Liver (tissue), 8 donors: ENCODE measurements at regions not wholly inside any gene's neighbourhood (a gene's known extent, or its start where the extent isn't known, plus 50 kb on each side); places are given as distances from the start of the nearest gene placed in this dataset.
"Not testable (repeated sequence)": the region's sequence is repeated elsewhere in the genome, so short reads cannot be mapped to it uniquely, and the experiment has no call there.

Source experiments
- DNase-seq: peaks from one replicate; pipeline ENCODE4 v3.0.0-alpha.2; 2017; ENCODE audit warnings: low spot score
- H3K27ac ChIP-seq, 2 donors: one replicate each; pipeline ENCODE4 v1.7.0; 2013; ENCODE audit warnings: inconsistent platforms in 2 of 2, low read length in 2 of 2, control low read depth in 1 of 2, low read depth in 1 of 2, mild to moderate bottlenecking in 1 of 2
- H3K27me3 ChIP-seq, 4 donors: one replicate each; pipeline versions ENCODE4 v1.6.1 to v1.7.0; 2013; ENCODE audit warnings: low read length in 3 of 4, inconsistent platforms in 1 of 4, mild to moderate bottlenecking in 1 of 4, moderate library complexity in 1 of 4; ENCODE audit not compliant: control insufficient read depth in 4 of 4, insufficient read depth in 4 of 4
- H3K36me3 ChIP-seq, 4 donors: one replicate each; pipeline versions ENCODE4 v1.6.1 to v1.7.0; 2013; ENCODE audit warnings: low read length in 3 of 4, mild to moderate bottlenecking in 3 of 4, low read depth in 1 of 4, moderate library complexity in 1 of 4; ENCODE audit not compliant: control insufficient read depth in 4 of 4, insufficient read depth in 3 of 4
- H3K4me1 ChIP-seq, 4 donors: one replicate each; pipeline versions ENCODE4 v1.6.1 to v1.7.0; 2013; ENCODE audit warnings: low read length in 3 of 4, mild to moderate bottlenecking in 3 of 4, moderate library complexity in 1 of 4; ENCODE audit not compliant: control insufficient read depth in 4 of 4, insufficient read depth in 4 of 4
- H3K4me3 ChIP-seq, 3 donors: one replicate each; pipeline versions ENCODE4 v1.6.1 to v1.7.0; 2013; ENCODE audit warnings: low read length in 3 of 3, control low read depth in 1 of 3, low read depth in 1 of 3, mild to moderate bottlenecking in 1 of 3
- H3K9ac ChIP-seq, 2 donors: one replicate each; pipeline ENCODE4 v1.7.0; 2013; ENCODE audit warnings: low read length in 2 of 2, mild to moderate bottlenecking in 2 of 2, moderate library complexity in 2 of 2, control low read depth in 1 of 2, low read depth in 1 of 2
- H3K9me3 ChIP-seq, 4 donors: one replicate each; pipeline versions ENCODE4 v1.6.1 to v1.7.0; 2013; ENCODE audit warnings: low read length in 3 of 4; ENCODE audit not compliant: control insufficient read depth in 4 of 4
- EGR1 ChIP-seq, 2 donors: IDR thresholded peaks; 2 replicates each; pipeline ENCODE4 v1.6.1; 2016 to 2018; ENCODE audit warnings: antibody characterized with exemption in 2 of 2, low read depth in 2 of 2
- FOXA1 ChIP-seq: IDR thresholded peaks from 2 replicates; pipeline ENCODE4 v1.6.1; 2016; ENCODE audit warnings: antibody characterized with exemption
- FOXA2 ChIP-seq: IDR thresholded peaks from 2 replicates; pipeline ENCODE4 v1.6.1; 2016; ENCODE audit warnings: antibody characterized with exemption
- GABPA ChIP-seq, 2 donors: IDR thresholded peaks in 1 of 2; conservative IDR thresholded peaks in 1 of 2; 2 replicates each; pipeline ENCODE4 v1.6.1; 2016; ENCODE audit warnings: antibody characterized with exemption in 2 of 2, mild to moderate bottlenecking in 1 of 2, moderate library complexity in 1 of 2
- HNF4A ChIP-seq, 2 donors: conservative IDR thresholded peaks; 2 replicates each; pipeline ENCODE4 v1.6.1; 2016; ENCODE audit warnings: antibody characterized with exemption in 2 of 2, mild to moderate bottlenecking in 2 of 2
- HNF4G ChIP-seq: IDR thresholded peaks from 2 replicates; pipeline ENCODE4 v1.6.1; 2016; ENCODE audit warnings: antibody characterized with exemption
- JUND ChIP-seq, 2 donors: IDR thresholded peaks; 2 replicates each; pipeline ENCODE4 v1.6.1; 2016; ENCODE audit warnings: antibody characterized with exemption in 2 of 2
- NR2F2 ChIP-seq: IDR thresholded peaks from 2 replicates; pipeline ENCODE4 v1.6.1; 2016; ENCODE audit warnings: antibody characterized with exemption
- RAD21 ChIP-seq, 2 donors: IDR thresholded peaks; 2 replicates each; pipeline ENCODE4 v1.6.1; 2016; ENCODE audit warnings: antibody characterized with exemption in 2 of 2, mild to moderate bottlenecking in 2 of 2
- RXRA ChIP-seq, 2 donors: IDR thresholded peaks; 2 replicates each; pipeline ENCODE4 v1.6.1; 2017 to 2018; ENCODE audit warnings: antibody characterized with exemption in 2 of 2, mild to moderate bottlenecking in 1 of 2
- SP1 ChIP-seq: IDR thresholded peaks from 2 replicates; pipeline ENCODE4 v1.6.1; 2018; ENCODE audit warnings: antibody characterized with exemption, mild to moderate bottlenecking
- TAF1 ChIP-seq: conservative IDR thresholded peaks from 2 replicates; pipeline ENCODE4 v1.6.1; 2016; ENCODE audit warnings: antibody characterized with exemption, mild to moderate bottlenecking
- YY1 ChIP-seq: IDR thresholded peaks from 2 replicates; pipeline ENCODE4 v1.6.1; 2016; ENCODE audit warnings: antibody characterized with exemption, mild to moderate bottlenecking
- WGBS: extraction: QIAGEN DNeasy Blood & Tissue Kit; methylation state at CpG from one replicate; pipeline ENCODE4 v1.1.7; 2013; 5-methylcytosine and 5-hydroxymethylcytosine counted together
- TF ChIP-seq, protein P1 (sequence below): fragments of 150-350 bp; IDR thresholded peaks from 2 replicates; pipeline ENCODE4 v1.5.1; 2017; ENCODE audit warnings: improper control_type of control experiment, low read depth, low read length; ENCODE audit not compliant: missing input control
- TF ChIP-seq, protein P2 (sequence below): IDR thresholded peaks from 2 replicates; pipeline ENCODE4 v1.6.1; 2016; ENCODE audit warnings: antibody characterized with exemption, mild to moderate bottlenecking
- TF ChIP-seq, protein P3 (sequence below): IDR thresholded peaks from 2 replicates; pipeline ENCODE4 v1.6.1; 2016; ENCODE audit warnings: antibody characterized with exemption
- TF ChIP-seq, protein P4 (sequence below): IDR thresholded peaks from 2 replicates; pipeline ENCODE4 v1.6.1; 2016; ENCODE audit warnings: antibody characterized with exemption
- TF ChIP-seq, protein P5 (sequence below): IDR thresholded peaks from 2 replicates; pipeline ENCODE4 v1.6.1; 2016; ENCODE audit warnings: antibody characterized with exemption
- donor health status: healthy.
- donor health status: healthy.
- donor health status: healthy.
- donor health status: healthy.
- donor health status: healthy.

DNA sequence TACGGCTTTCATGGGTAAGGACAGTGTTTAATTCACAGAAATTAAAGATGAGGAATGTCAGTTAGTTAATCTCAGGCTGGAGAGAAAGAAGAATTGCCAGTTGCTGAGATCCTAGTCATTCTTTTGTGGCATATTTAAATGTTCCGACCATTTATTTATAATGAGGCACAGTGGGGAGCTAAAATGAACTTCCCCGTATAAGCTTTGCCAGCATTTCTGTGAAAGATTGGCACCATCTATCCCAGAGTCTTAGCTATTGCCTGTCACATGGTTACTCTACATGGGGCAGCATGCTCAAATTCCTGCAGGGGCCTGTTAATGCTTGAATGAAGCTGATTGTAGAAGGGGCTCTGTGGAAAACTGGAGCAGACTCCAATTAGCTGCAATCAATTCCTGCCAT, 314.1 kb downstream of the PRELID2 start:
- H3K27me3 ChIP-seq = no peaks in the 10 kb centered on the region
- H3K4me1 ChIP-seq = no peaks in the 10 kb centered on the region
- TF ChIP-seq, protein P1, sequence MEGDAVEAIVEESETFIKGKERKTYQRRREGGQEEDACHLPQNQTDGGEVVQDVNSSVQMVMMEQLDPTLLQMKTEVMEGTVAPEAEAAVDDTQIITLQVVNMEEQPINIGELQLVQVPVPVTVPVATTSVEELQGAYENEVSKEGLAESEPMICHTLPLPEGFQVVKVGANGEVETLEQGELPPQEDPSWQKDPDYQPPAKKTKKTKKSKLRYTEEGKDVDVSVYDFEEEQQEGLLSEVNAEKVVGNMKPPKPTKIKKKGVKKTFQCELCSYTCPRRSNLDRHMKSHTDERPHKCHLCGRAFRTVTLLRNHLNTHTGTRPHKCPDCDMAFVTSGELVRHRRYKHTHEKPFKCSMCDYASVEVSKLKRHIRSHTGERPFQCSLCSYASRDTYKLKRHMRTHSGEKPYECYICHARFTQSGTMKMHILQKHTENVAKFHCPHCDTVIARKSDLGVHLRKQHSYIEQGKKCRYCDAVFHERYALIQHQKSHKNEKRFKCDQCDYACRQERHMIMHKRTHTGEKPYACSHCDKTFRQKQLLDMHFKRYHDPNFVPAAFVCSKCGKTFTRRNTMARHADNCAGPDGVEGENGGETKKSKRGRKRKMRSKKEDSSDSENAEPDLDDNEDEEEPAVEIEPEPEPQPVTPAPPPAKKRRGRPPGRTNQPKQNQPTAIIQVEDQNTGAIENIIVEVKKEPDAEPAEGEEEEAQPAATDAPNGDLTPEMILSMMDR = no peak
- TF ChIP-seq, protein P2, sequence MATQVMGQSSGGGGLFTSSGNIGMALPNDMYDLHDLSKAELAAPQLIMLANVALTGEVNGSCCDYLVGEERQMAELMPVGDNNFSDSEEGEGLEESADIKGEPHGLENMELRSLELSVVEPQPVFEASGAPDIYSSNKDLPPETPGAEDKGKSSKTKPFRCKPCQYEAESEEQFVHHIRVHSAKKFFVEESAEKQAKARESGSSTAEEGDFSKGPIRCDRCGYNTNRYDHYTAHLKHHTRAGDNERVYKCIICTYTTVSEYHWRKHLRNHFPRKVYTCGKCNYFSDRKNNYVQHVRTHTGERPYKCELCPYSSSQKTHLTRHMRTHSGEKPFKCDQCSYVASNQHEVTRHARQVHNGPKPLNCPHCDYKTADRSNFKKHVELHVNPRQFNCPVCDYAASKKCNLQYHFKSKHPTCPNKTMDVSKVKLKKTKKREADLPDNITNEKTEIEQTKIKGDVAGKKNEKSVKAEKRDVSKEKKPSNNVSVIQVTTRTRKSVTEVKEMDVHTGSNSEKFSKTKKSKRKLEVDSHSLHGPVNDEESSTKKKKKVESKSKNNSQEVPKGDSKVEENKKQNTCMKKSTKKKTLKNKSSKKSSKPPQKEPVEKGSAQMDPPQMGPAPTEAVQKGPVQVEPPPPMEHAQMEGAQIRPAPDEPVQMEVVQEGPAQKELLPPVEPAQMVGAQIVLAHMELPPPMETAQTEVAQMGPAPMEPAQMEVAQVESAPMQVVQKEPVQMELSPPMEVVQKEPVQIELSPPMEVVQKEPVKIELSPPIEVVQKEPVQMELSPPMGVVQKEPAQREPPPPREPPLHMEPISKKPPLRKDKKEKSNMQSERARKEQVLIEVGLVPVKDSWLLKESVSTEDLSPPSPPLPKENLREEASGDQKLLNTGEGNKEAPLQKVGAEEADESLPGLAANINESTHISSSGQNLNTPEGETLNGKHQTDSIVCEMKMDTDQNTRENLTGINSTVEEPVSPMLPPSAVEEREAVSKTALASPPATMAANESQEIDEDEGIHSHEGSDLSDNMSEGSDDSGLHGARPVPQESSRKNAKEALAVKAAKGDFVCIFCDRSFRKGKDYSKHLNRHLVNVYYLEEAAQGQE = no peak
- TF ChIP-seq HNF4A (conservative IDR thresholded peaks at IDR 0.05) = no peak
- TF ChIP-seq HNF4G = no peak
- TF ChIP-seq SP1 = no peak
- TF ChIP-seq TAF1 = no peak
- no peak for TF ChIP-seq RXRA (IDR thresholded peaks at IDR 0.05)
- no peak for TF ChIP-seq YY1
- TF ChIP-seq, protein P3, sequence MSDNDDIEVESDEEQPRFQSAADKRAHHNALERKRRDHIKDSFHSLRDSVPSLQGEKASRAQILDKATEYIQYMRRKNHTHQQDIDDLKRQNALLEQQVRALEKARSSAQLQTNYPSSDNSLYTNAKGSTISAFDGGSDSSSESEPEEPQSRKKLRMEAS = no peak
- TF ChIP-seq JUND (IDR thresholded peaks at IDR 0.05) = no peak
- TF ChIP-seq, protein P4, sequence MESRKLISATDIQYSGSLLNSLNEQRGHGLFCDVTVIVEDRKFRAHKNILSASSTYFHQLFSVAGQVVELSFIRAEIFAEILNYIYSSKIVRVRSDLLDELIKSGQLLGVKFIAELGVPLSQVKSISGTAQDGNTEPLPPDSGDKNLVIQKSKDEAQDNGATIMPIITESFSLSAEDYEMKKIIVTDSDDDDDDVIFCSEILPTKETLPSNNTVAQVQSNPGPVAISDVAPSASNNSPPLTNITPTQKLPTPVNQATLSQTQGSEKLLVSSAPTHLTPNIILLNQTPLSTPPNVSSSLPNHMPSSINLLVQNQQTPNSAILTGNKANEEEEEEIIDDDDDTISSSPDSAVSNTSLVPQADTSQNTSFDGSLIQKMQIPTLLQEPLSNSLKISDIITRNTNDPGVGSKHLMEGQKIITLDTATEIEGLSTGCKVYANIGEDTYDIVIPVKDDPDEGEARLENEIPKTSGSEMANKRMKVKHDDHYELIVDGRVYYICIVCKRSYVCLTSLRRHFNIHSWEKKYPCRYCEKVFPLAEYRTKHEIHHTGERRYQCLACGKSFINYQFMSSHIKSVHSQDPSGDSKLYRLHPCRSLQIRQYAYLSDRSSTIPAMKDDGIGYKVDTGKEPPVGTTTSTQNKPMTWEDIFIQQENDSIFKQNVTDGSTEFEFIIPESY = no peak
- TF ChIP-seq EGR1 (IDR thresholded peaks at IDR 0.05; ENCODE audit: low read depth in 2 of 2) = no peak
- TF ChIP-seq, protein P5, sequence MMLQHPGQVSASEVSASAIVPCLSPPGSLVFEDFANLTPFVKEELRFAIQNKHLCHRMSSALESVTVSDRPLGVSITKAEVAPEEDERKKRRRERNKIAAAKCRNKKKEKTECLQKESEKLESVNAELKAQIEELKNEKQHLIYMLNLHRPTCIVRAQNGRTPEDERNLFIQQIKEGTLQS = no peak
- TF ChIP-seq FOXA2 = no peak
- TF ChIP-seq RAD21 (IDR thresholded peaks at IDR 0.05) = no peak
- no peak for TF ChIP-seq GABPA (IDR thresholded peaks at IDR 0.05 in 1 of 2, conservative IDR thresholded peaks at IDR 0.05 in 1 of 2)
- TF ChIP-seq NR2F2 = no peak
- no peak for TF ChIP-seq FOXA1
- WGBS = 76% methylated on average over 3 of the region's 3 CpGs
- no peaks in the 10 kb centered on the region for H3K9me3 ChIP-seq
- no peak overlapping the region for H3K27ac ChIP-seq
- DNase-seq = no peak
- H3K4me3 ChIP-seq = no peak overlapping the region
- H3K36me3 ChIP-seq = no peaks in the 10 kb centered on the region
- no peak overlapping the region for H3K9ac ChIP-seq

DNA sequence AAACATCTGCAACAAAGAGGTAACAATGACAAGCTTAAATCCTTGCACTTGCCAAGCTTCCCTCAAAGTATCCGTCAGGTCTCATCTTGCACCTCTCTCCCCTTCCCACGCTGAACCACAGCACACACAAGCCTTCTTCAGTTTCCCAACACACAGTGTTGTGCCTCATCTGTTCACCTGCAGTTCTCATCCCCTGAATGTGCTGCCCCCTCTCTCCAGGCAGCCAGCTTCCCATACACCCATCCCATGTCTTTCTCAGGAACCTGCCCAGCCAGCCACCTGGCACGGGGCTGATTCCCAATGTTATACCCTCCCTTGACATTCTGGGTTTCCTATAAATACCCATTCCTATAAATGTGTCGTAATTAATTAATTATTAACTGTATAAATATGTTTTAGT, 314.8 kb downstream of the PRELID2 start:
- no peak overlapping the region for H3K27ac ChIP-seq
- H3K36me3 ChIP-seq = no peaks in the 10 kb centered on the region
- H3K4me3 ChIP-seq = no peak overlapping the region
- no peak overlapping the region for H3K9ac ChIP-seq
- no peaks in the 10 kb centered on the region for H3K9me3 ChIP-seq
- no peaks in the 10 kb centered on the region for H3K27me3 ChIP-seq
- 75% methylated on average over 4 of the region's 4 CpGs for WGBS
- TF ChIP-seq SP1 = no peak
- no peaks in the 10 kb centered on the region for H3K4me1 ChIP-seq
- DNase-seq = no peak

DNA sequence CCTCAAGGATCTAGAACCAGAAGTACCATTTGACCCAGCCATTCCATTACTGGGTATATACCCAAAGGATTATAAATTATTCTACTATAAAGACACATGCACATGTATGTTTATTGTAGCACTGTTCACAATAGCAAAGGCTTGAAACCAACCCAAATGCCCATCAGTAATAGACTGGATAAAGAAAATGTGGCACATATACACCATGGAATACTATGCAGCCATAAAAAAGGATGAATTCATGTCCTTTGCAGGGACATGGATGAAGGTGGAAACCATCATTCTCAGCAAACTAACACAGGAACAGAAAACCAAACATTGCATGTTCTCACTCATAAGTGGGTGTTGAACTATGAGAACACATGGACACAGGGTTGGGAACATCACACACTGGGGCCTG, 317.6 kb downstream of the PRELID2 start:
- not testable (repeated sequence) for DNase-seq, H3K27me3 ChIP-seq, H3K36me3 ChIP-seq, H3K9me3 ChIP-seq, H3K27ac ChIP-seq, H3K4me1 ChIP-seq, H3K4me3 ChIP-seq, H3K9ac ChIP-seq
